ENCODE measurements at regions not wholly inside any gene's neighbourhood (a gene's known extent, or its start where the extent isn't known, plus 50 kb on each side); places are given as distances from the start of the nearest gene placed in this dataset.

- ChIA-PET CTCF (no interaction called here), POLR2A (no interaction called here), RAD21 (ENCODE audit: low non-redundant PET in 1 of 2, low total read pairs in 2 of 2, uncharacterized antibody in 2 of 2, unreplicated experiment in 2 of 2) (no interaction called here)
- ATAC-seq, result no peak
- H3K79me2 ChIP-seq (ENCODE audit: insufficient read depth, low read length), result no peaks in the 10 kb centered on the region
- intact Hi-C loops (cut with micrococcal nuclease), result no loop called here
- TF ChIP-seq SRF (IDR thresholded peaks at IDR 0.05; ENCODE audit: low read depth), result no peak
- TF ChIP-seq EZH2 (IDR thresholded peaks at IDR 0.05), result no peak
- BruUV-seq (replicated peaks), result no TSS peak
- no peaks in the 10 kb centered on the region for H4K20me1 ChIP-seq (ENCODE audit: insufficient read depth)
- no peaks in the 10 kb centered on the region for H3K27me3 ChIP-seq (ENCODE audit: insufficient read depth, low read length)
- no peaks in the 10 kb centered on the region for H3K9me2 ChIP-seq (ENCODE audit: insufficient read depth)
- no peak overlapping the region for H3K27ac ChIP-seq (ENCODE audit: low read depth, low read length)
- H3K4me3 ChIP-seq (replicated peaks in 1 of 2; ENCODE audit: low read depth in 1 of 2, low read length in 2 of 2), result no peak overlapping the region
- no peak overlapping the region for H2AFZ ChIP-seq (ENCODE audit: low read depth, low read length, poor library complexity, severe bottlenecking)
- H3K9ac ChIP-seq (ENCODE audit: low read length), result no peak overlapping the region
- no peak overlapping the region for H3K4me2 ChIP-seq (ENCODE audit: low read length)
- peaks cover 7 to 12% of the 10 kb centered on the region in 2 experiments; a peak in 2 of 4 replicates for H3K9me3 ChIP-seq (ENCODE audit: control insufficient read depth in 1 of 2, insufficient read depth in 1 of 2, low read depth in 1 of 2, low read length in 2 of 2)
- H3K36me3 ChIP-seq (ENCODE audit: control insufficient read depth in 1 of 2, insufficient read depth in 2 of 2, low read length in 2 of 2), result no peaks in the 10 kb centered on the region
- no peak for DNase-seq (ENCODE audit: low read depth, low spot score)
- H3K4me1 ChIP-seq (ENCODE audit: control insufficient read depth in 1 of 2, insufficient read depth in 2 of 2, low read length in 2 of 2), result no peaks in the 10 kb centered on the region
Measured at GRCh38 chr11:38498721-38499120, 1900.7 kb upstream of the RAG2 start.

- DNase-seq (ENCODE audit: low read depth, low spot score) (no peak), ATAC-seq (no peak)
- no peaks in the 10 kb centered on the region for H3K36me3 ChIP-seq (ENCODE audit: control insufficient read depth in 1 of 2, insufficient read depth in 2 of 2, low read length in 2 of 2)
- no peaks in the 10 kb centered on the region for H3K4me1 ChIP-seq (ENCODE audit: control insufficient read depth in 1 of 2, insufficient read depth in 2 of 2, low read length in 2 of 2)
- H3K9me2 ChIP-seq (ENCODE audit: insufficient read depth), result no peaks in the 10 kb centered on the region
- intact Hi-C loops (cut with micrococcal nuclease), result no loop called here
- no peak overlapping the region for H3K4me2 ChIP-seq (ENCODE audit: low read length)
- H3K4me3 ChIP-seq (replicated peaks in 1 of 2; ENCODE audit: low read depth in 1 of 2, low read length in 2 of 2), result no peak overlapping the region
- CTCF ChIA-PET, result no interaction called here
- no peaks in the 10 kb centered on the region for H3K79me2 ChIP-seq (ENCODE audit: insufficient read depth, low read length)
- no peak overlapping the region for H2AFZ ChIP-seq (ENCODE audit: low read depth, low read length, poor library complexity, severe bottlenecking)
- POLR2A ChIA-PET, result no interaction called here
- TF ChIP-seq CBX3 (IDR thresholded peaks at IDR 0.05; ENCODE audit: low read depth) (no peak), RAD21 (IDR thresholded peaks at IDR 0.05; ENCODE audit: low read depth) (no peak), SIN3A (IDR thresholded peaks at IDR 0.05; ENCODE audit: low read depth) (no peak), ZNF274 (IDR thresholded peaks at IDR 0.05; ENCODE audit: low read depth, low read length) (no peak), ATF3 (IDR thresholded peaks at IDR 0.05) (no peak), POLR2AphosphoS5 (IDR thresholded peaks at IDR 0.05; ENCODE audit: low read depth, low read length) (no peak), ZBTB33 (IDR thresholded peaks at IDR 0.05; ENCODE audit: extremely low read depth, insufficient replicate concordance, low read length) (no peak), JUND (IDR thresholded peaks at IDR 0.05) (no peak)
- peaks cover 4 to 15% of the 10 kb centered on the region in 2 experiments; a peak in 2 of 4 replicates for H3K9me3 ChIP-seq (ENCODE audit: control insufficient read depth in 1 of 2, insufficient read depth in 1 of 2, low read depth in 1 of 2, low read length in 2 of 2)
- RAD21 ChIA-PET (ENCODE audit: low non-redundant PET in 1 of 2, low total read pairs in 2 of 2, uncharacterized antibody in 2 of 2, unreplicated experiment in 2 of 2), result no interaction called here
- no peak overlapping the region for H3K27ac ChIP-seq (ENCODE audit: low read depth, low read length)
- no peak overlapping the region for H3K9ac ChIP-seq (ENCODE audit: low read length)
- no peaks in the 10 kb centered on the region for H3K27me3 ChIP-seq (ENCODE audit: insufficient read depth, low read length)
- BruUV-seq (replicated peaks), result no TSS peak
- no peaks in the 10 kb centered on the region for H4K20me1 ChIP-seq (ENCODE audit: insufficient read depth)
Measured at GRCh38 chr11:38491986-38492385, 1894.0 kb upstream of the RAG2 start.
